ENCODE measurements at regions not wholly inside any gene's neighbourhood (a gene's known extent, or its start where the extent isn't known, plus 50 kb on each side); places are given as distances from the start of the nearest gene placed in this dataset.

- ATAC-seq, result no peak
- Mint-ChIP-seq H3K4me3 (no peak overlapping the region), H3K9me3 (peaks cover 5 to 9% of the 10 kb centered on the region in 2 donors), H3K4me1 (no peaks in the 10 kb centered on the region), H3K27ac (no peak overlapping the region), H3K27me3 (no peaks in the 10 kb centered on the region)
- no peak for DNase-seq
Observed at GRCh38 chr15:87225436-87225835, 1031.1 kb downstream of the NTRK3 start.

- H3K4me1 Mint-ChIP-seq, result no peaks in the 10 kb centered on the region
- no peaks in the 10 kb centered on the region for H3K27me3 Mint-ChIP-seq
- H3K9me3 Mint-ChIP-seq, result peaks cover 5 to 9% of the 10 kb centered on the region in 2 donors
- no peak overlapping the region for H3K27ac Mint-ChIP-seq
- ATAC-seq, result no peak
- no peak overlapping the region for H3K4me3 Mint-ChIP-seq
- DNase-seq, result no peak
Observed at GRCh38 chr15:87224404-87224803, 1032.1 kb downstream of the NTRK3 start.

GRCh38 chr15:87219650-87220615 is 1036.6 kb downstream of the NTRK3 start:
- ATAC-seq, result no peak
- DNase-seq, result no peak
- Mint-ChIP-seq H3K4me3 (no peak overlapping the region), H3K27ac (no peak overlapping the region), H3K4me1 (no peaks in the 10 kb centered on the region), H3K9me3 (peaks cover 5 to 17% of the 10 kb centered on the region in 2 donors), H3K27me3 (peaks cover 12% of the 10 kb centered on the region)

- no peak overlapping the region for H3K27ac Mint-ChIP-seq
- H3K9me3 Mint-ChIP-seq, result peaks cover 0 to 12% of the 10 kb centered on the region in 2 donors
- no peak overlapping the region for H3K4me3 Mint-ChIP-seq
- H3K27me3 Mint-ChIP-seq, result peaks cover 12% of the 10 kb centered on the region
- no peaks in the 10 kb centered on the region for H3K4me1 Mint-ChIP-seq
- no peak for ATAC-seq
- no peak for DNase-seq
Observed at GRCh38 chr15:87215100-87215499, 1041.4 kb downstream of the NTRK3 start.

- peaks cover 0 to 12% of the 10 kb centered on the region in 2 donors for H3K9me3 Mint-ChIP-seq
- H3K27me3 Mint-ChIP-seq, result peaks cover 12% of the 10 kb centered on the region
Observed at GRCh38 chr15:87213626-87214025, 1042.9 kb downstream of the NTRK3 start.

GRCh38 chr15:87212041-87212440 is 1044.5 kb downstream of the NTRK3 start:
- Mint-ChIP-seq H3K4me3 (no peak overlapping the region), H3K27me3 (peaks cover 5% of the 10 kb centered on the region), H3K9me3 (peaks cover 0 to 2% of the 10 kb centered on the region in 2 donors), H3K27ac (no peak overlapping the region), H3K4me1 (no peaks in the 10 kb centered on the region)
- ATAC-seq (no peak), DNase-seq (no peak)

More at GRCh38 chr15:87213626-87214025, 1042.9 kb downstream of the NTRK3 start:
- no peak overlapping the region for H3K4me3 Mint-ChIP-seq
- no peaks in the 10 kb centered on the region for H3K4me1 Mint-ChIP-seq
- ATAC-seq (no peak), DNase-seq (no peak)
- H3K27ac Mint-ChIP-seq, result no peak overlapping the region

- DNase-seq (no peak), ATAC-seq (no peak)
- Mint-ChIP-seq H3K27me3 (peaks cover 6% of the 10 kb centered on the region), H3K4me1 (no peaks in the 10 kb centered on the region), H3K27ac (no peak overlapping the region), H3K9me3 (no peaks in the 10 kb centered on the region), H3K4me3 (no peak overlapping the region)
Observed at GRCh38 chr15:87211547-87211946, 1045.0 kb downstream of the NTRK3 start.

GRCh38 chr15:87209891-87210689 is 1046.4 kb downstream of the NTRK3 start:
- Mint-ChIP-seq H3K27me3 (peaks cover 6% of the 10 kb centered on the region), H3K27ac (peak overlapping the region in 1 of 2 donors; percentile 42), H3K9me3 (no peaks in the 10 kb centered on the region), H3K4me1 (no peaks in the 10 kb centered on the region), H3K4me3 (no peak overlapping the region)
- ATAC-seq (no peak), DNase-seq (no peak)

GRCh38 chr15:87207990-87208580 is 1048.5 kb downstream of the NTRK3 start:
- Mint-ChIP-seq H3K27ac (no peak overlapping the region), H3K9me3 (no peaks in the 10 kb centered on the region), H3K27me3 (peaks cover 10% of the 10 kb centered on the region), H3K4me3 (no peak overlapping the region), H3K4me1 (no peaks in the 10 kb centered on the region)
- no peak for ATAC-seq
- no peak for DNase-seq

- H3K9me3 Mint-ChIP-seq, result no peaks in the 10 kb centered on the region
- no peaks in the 10 kb centered on the region for H3K4me1 Mint-ChIP-seq
- peaks cover 12% of the 10 kb centered on the region for H3K27me3 Mint-ChIP-seq
- DNase-seq, result no peak
- H3K4me3 Mint-ChIP-seq, result no peak overlapping the region
- no peak overlapping the region for H3K27ac Mint-ChIP-seq
- no peak for ATAC-seq
Observed at GRCh38 chr15:87207251-87207650, 1049.3 kb downstream of the NTRK3 start.

- H3K27ac Mint-ChIP-seq, result no peak overlapping the region
- ATAC-seq, result no peak
Observed at GRCh38 chr15:87201986-87202385, 1054.6 kb downstream of the NTRK3 start.

GRCh38 chr15:87200149-87200548 is 1056.4 kb downstream of the NTRK3 start:
- ATAC-seq (no peak), DNase-seq (no peak)
- no peak overlapping the region for H3K27ac Mint-ChIP-seq
- H3K4me3 Mint-ChIP-seq, result no peak overlapping the region
- peaks cover 0 to 3% of the 10 kb centered on the region in 2 donors for H3K9me3 Mint-ChIP-seq
- peaks cover 6% of the 10 kb centered on the region for H3K27me3 Mint-ChIP-seq
- H3K4me1 Mint-ChIP-seq, result no peaks in the 10 kb centered on the region

More at GRCh38 chr15:87201986-87202385, 1054.6 kb downstream of the NTRK3 start:
- no peak for DNase-seq
- Mint-ChIP-seq H3K4me3 (no peak overlapping the region), H3K9me3 (peaks cover 0 to 3% of the 10 kb centered on the region in 2 donors), H3K4me1 (no peaks in the 10 kb centered on the region), H3K27me3 (peaks cover 9% of the 10 kb centered on the region)

- DNase-seq (no peak), ATAC-seq (no peak)
- no peaks in the 10 kb centered on the region for H3K4me1 Mint-ChIP-seq
- H3K27me3 Mint-ChIP-seq, result peaks cover under 1% of the 10 kb centered on the region
- H3K4me3 Mint-ChIP-seq, result no peak overlapping the region
- no peak overlapping the region for H3K27ac Mint-ChIP-seq
- H3K9me3 Mint-ChIP-seq, result peaks cover 0 to 3% of the 10 kb centered on the region in 2 donors
Observed at GRCh38 chr15:87197981-87198380, 1058.6 kb downstream of the NTRK3 start.

GRCh38 chr15:87196498-87196897 is 1060.0 kb downstream of the NTRK3 start:
- H3K4me1 Mint-ChIP-seq, result no peaks in the 10 kb centered on the region
- ATAC-seq, result no peak
- no peak overlapping the region for H3K4me3 Mint-ChIP-seq
- no peak for DNase-seq
- H3K27me3 Mint-ChIP-seq, result no peaks in the 10 kb centered on the region
- H3K27ac Mint-ChIP-seq, result no peak overlapping the region
- H3K9me3 Mint-ChIP-seq, result peaks cover 0 to 3% of the 10 kb centered on the region in 2 donors

GRCh38 chr15:87193481-87193880 is 1063.1 kb downstream of the NTRK3 start:
- ATAC-seq (no peak), DNase-seq (no peak)
- H3K27me3 Mint-ChIP-seq, result no peaks in the 10 kb centered on the region
- no peak overlapping the region for H3K27ac Mint-ChIP-seq
- no peaks in the 10 kb centered on the region for H3K9me3 Mint-ChIP-seq
- no peak overlapping the region for H3K4me3 Mint-ChIP-seq
- no peaks in the 10 kb centered on the region for H3K4me1 Mint-ChIP-seq
